ENCODE measurements at regions not wholly inside any gene's neighbourhood (a gene's known extent, or its start where the extent isn't known, plus 50 kb on each side); places are given as distances from the start of the nearest gene placed in this dataset.

GRCh38 chr7:46137725-46138124, 216.7 kb upstream of the IGFBP3 start:
- Mint-ChIP-seq H3K4me1 (ENCODE audit: low read depth) (no peaks in the 10 kb centered on the region), H3K27ac (no peak overlapping the region), H3K36me3 (ENCODE audit: low read depth) (no peaks in the 10 kb centered on the region), H3K27me3 (no peaks in the 10 kb centered on the region), H3K4me3 (no peak overlapping the region), H3K9me3 (no peaks in the 10 kb centered on the region)
- Histone ChIP-seq H3K27ac (ENCODE audit: low read depth in 1 of 2, low read length in 2 of 2) (no peak overlapping the region), H3K36me3 (ENCODE audit: insufficient read depth, low read length) (no peaks in the 10 kb centered on the region), H3K9me3 (ENCODE audit: control insufficient read depth in 1 of 2, insufficient read depth in 1 of 2, low read length in 2 of 2) (peaks cover 0 to 4% of the 10 kb centered on the region in 2 experiments), H3K4me3 (ENCODE audit: low read length) (no peak overlapping the region), H3K4me1 (ENCODE audit: insufficient read depth, low read length) (no peaks in the 10 kb centered on the region), H3K27me3 (ENCODE audit: control insufficient read depth in 1 of 2, insufficient read depth in 2 of 2, low read length in 2 of 2) (no peaks in the 10 kb centered on the region)
- intact Hi-C loops (cut with DNase I, micrococcal nuclease), result no loop called here
- TF ChIP-seq CTCF (IDR thresholded peaks at IDR 0.05), result no peak
- CTCF ChIA-PET, result no interaction called here
- POLR2A ChIA-PET, result no interaction called here
- DNase-seq (no peak), ATAC-seq (ENCODE audit: poor library complexity) (no peak)

DNA sequence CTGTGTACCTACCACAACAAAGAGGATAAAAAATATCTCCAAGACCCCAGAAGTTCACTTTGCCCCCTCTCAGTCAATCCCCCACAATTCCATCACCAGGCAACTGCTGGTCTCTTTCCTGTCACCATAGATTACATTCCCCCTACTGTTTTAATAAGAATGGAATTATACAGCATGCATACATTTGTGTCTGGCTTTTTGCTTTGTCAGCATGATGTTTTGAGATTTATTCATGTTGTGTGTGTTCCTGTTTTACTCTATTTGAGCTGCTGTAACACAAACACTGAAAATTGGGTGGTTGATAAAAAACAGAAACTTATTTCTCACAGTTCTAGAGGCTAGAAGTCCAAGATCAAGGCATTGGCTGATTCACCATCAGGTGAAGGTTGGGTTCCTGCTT, 214.5 kb upstream of the IGFBP3 start:
- no peak overlapping the region for H3K4me3 ChIP-seq (ENCODE audit: low read length)
- DNase-seq (no peak), ATAC-seq (ENCODE audit: poor library complexity) (no peak)
- no peak overlapping the region for H3K27ac Mint-ChIP-seq
- H3K36me3 ChIP-seq (ENCODE audit: insufficient read depth, low read length), result no peaks in the 10 kb centered on the region
- H3K36me3 Mint-ChIP-seq (ENCODE audit: low read depth), result no peaks in the 10 kb centered on the region
- H3K9me3 ChIP-seq (ENCODE audit: control insufficient read depth in 1 of 2, insufficient read depth in 1 of 2, low read length in 2 of 2), result peaks cover 0 to 7% of the 10 kb centered on the region in 2 experiments
- H3K4me1 Mint-ChIP-seq (ENCODE audit: low read depth), result no peaks in the 10 kb centered on the region
- H3K4me3 Mint-ChIP-seq, result no peak overlapping the region
- no peaks in the 10 kb centered on the region for H3K27me3 ChIP-seq (ENCODE audit: control insufficient read depth in 1 of 2, insufficient read depth in 2 of 2, low read length in 2 of 2)
- CTCF ChIA-PET, result no interaction called here
- H3K4me1 ChIP-seq (ENCODE audit: insufficient read depth, low read length), result no peaks in the 10 kb centered on the region
- intact Hi-C loops (cut with DNase I, micrococcal nuclease), result no loop called here
- H3K27me3 Mint-ChIP-seq, result no peaks in the 10 kb centered on the region
- POLR2A ChIA-PET, result no interaction called here
- TF ChIP-seq CTCF (IDR thresholded peaks at IDR 0.05), result no peak
- no peak overlapping the region for H3K27ac ChIP-seq (ENCODE audit: low read depth in 1 of 2, low read length in 2 of 2)
- no peaks in the 10 kb centered on the region for H3K9me3 Mint-ChIP-seq

DNA sequence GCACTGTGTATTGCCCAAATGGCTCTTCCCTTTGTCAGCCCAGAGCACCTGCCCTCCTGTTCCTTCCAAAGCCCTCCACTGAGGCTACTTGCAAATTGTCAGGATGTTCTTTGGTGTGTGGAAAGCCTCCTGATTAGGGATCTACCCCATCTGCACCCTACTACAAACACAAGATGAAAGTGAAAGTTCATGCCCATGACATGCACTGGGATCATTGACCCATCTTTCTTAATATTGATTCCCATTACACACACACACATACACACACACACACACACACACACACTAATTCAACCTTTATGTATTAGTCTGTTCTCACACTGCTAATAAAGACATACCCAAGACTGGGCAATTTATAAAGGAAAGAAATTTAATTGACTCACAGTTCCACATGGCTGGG, 213.7 kb upstream of the IGFBP3 start:
- peaks cover 0 to 7% of the 10 kb centered on the region in 2 experiments for H3K9me3 ChIP-seq (ENCODE audit: control insufficient read depth in 1 of 2, insufficient read depth in 1 of 2, low read length in 2 of 2)
- no peak overlapping the region for H3K27ac ChIP-seq (ENCODE audit: low read depth in 1 of 2, low read length in 2 of 2)
- intact Hi-C loops (cut with DNase I, micrococcal nuclease), result no loop called here
- ChIA-PET CTCF (no interaction called here), POLR2A (no interaction called here)
- no peak overlapping the region for H3K27ac Mint-ChIP-seq
- no peaks in the 10 kb centered on the region for H3K27me3 Mint-ChIP-seq
- H3K4me3 Mint-ChIP-seq, result no peak overlapping the region
- H3K27me3 ChIP-seq (ENCODE audit: control insufficient read depth in 1 of 2, insufficient read depth in 2 of 2, low read length in 2 of 2), result no peaks in the 10 kb centered on the region
- H3K4me3 ChIP-seq (ENCODE audit: low read length), result no peak overlapping the region
- no peaks in the 10 kb centered on the region for H3K36me3 ChIP-seq (ENCODE audit: insufficient read depth, low read length)
- no peaks in the 10 kb centered on the region for H3K4me1 ChIP-seq (ENCODE audit: insufficient read depth, low read length)
- no peak for TF ChIP-seq CTCF (IDR thresholded peaks at IDR 0.05)
- H3K36me3 Mint-ChIP-seq (ENCODE audit: low read depth), result no peaks in the 10 kb centered on the region
- no peak for ATAC-seq (ENCODE audit: poor library complexity)
- H3K9me3 Mint-ChIP-seq, result no peaks in the 10 kb centered on the region
- DNase-seq, result no peak
- H3K4me1 Mint-ChIP-seq (ENCODE audit: low read depth), result no peaks in the 10 kb centered on the region

Data from CD4-positive, alpha-beta T cell (primary cell).